GM12892 (cell line): ENCODE measurements at regions not wholly inside any gene's neighbourhood (a gene's known extent, or its start where the extent isn't known, plus 50 kb on each side); places are given as distances from the start of the nearest gene placed in this dataset.

ENCODE experiments used
- POLR2A ChIP-seq: IDR thresholded peaks from 2 replicates; pipeline ENCODE4 v1.6.1; 2011; ENCODE audit warnings: low read depth, low read length, control low read depth
- POLR2AphosphoS5 ChIP-seq: IDR thresholded peaks from 2 replicates; pipeline ENCODE4 v1.6.1; 2011; ENCODE audit warnings: low read depth, low read length, control low read depth

DNA sequence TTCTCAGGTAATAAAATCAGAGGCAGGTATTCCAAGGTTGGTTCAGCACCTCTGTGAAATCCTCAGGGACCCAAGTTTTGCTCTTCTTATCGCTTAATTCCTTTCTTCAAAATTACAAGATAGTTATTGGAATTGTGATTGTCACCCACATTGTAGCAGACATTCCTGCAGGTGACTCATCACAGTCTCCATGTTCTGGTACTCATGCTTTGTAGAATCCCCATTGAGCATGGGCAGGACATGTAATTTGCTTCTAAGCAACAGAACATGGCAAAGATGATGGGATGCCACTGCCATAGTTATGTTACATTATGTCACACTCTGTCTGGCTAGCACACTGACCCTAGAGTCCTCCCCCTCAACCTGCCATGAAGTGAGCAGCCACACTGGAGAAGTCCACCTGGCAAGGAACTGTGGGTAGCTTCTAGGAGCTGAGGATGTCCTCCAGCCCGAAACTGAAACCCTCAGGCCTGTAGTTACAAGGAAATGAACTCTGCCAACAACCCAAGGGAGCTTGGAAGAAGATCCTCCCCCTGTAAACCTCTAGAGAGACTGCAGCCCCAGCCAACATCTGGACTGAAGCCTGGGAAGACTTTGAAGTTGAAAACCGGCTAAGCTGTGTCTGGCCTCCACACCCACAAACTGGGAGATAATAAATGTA lies 58.3 kb upstream of the GUCY1A1 start:
- no peak for TF ChIP-seq POLR2AphosphoS5
- no peak for TF ChIP-seq POLR2A
